ENCODE measurements at regions not wholly inside any gene's neighbourhood (a gene's known extent, or its start where the extent isn't known, plus 50 kb on each side); places are given as distances from the start of the nearest gene placed in this dataset.

- no peak for DNase-seq
Measured at GRCh38 chr3:72698154-72698917, 149.9 kb downstream of the SHQ1 start.

- no peak for DNase-seq
Measured at GRCh38 chr3:72697717-72698116, 150.5 kb downstream of the SHQ1 start.

- DNase-seq = no peak
Measured at GRCh38 chr3:72696815-72697214, 151.4 kb downstream of the SHQ1 start.

DNA sequence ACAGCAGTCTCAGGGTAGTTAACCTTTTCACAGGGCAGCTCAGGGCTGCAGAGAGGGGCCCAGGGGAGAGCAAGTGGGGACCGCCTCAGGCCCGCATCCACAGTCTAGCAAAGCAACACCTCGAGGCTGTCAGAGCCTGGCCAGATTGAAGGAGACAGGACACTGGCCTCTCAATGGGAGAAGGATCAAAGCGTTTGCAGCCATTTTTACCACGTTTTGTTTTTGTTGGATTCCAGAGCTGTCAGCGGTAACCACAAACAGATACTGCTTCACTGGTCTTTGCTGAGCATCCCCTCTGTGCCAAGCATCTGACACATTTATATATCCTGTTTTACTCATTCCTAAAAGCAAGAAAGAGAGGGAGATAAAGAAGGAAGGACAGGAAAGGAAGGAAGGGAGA is 153.8 kb downstream of the SHQ1 start:
- no peak for DNase-seq

DNA sequence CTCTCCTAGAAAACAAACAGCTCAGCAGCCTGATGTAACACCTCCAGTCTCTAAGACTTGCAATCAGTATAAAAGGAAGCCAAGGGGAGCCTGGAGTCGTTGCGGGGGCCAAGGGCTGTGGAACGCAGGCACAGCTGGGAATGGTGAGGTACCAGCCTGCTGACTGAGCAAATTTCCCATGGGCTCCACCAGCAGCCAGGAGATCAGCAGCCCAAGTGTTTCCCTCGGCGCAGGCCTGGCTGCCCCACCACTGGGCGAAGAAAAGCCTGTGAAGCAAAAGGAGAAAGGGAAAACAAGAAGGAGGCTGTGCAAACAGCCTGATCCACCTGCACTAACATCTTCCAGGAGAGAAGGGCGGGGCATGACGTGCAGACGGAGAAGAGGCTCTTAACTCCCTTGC is 155.3 kb downstream of the SHQ1 start:
- no peak for DNase-seq

- DNase-seq = no peak
Measured at GRCh38 chr3:72690629-72691028, 157.6 kb downstream of the SHQ1 start.

- peak; percentile 8 for DNase-seq
Measured at GRCh38 chr3:72682936-72683452, 165.3 kb downstream of the SHQ1 start.

GRCh38 chr3:72681598-72681997 is 166.6 kb downstream of the SHQ1 start:
- no peak for DNase-seq

DNA sequence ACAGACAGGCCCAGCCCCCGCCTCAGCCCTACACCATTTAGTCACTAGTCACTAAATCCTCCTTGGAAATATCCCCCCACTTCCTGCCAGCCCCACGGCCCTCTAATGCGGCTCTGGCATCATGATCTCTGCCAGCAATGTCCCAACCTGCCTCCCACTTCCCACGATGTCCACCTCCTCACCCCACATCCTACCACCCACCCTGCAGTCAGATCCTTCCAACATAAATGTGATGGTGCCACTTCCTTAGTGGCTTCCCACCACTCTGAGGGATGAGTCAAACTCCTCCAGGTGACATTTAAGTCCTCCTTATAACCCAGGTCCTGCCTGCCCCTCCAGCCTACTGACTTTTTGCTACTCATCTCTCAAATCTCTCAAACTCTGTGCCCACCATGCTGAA is 167.5 kb downstream of the SHQ1 start:
- DNase-seq = no peak

DNA sequence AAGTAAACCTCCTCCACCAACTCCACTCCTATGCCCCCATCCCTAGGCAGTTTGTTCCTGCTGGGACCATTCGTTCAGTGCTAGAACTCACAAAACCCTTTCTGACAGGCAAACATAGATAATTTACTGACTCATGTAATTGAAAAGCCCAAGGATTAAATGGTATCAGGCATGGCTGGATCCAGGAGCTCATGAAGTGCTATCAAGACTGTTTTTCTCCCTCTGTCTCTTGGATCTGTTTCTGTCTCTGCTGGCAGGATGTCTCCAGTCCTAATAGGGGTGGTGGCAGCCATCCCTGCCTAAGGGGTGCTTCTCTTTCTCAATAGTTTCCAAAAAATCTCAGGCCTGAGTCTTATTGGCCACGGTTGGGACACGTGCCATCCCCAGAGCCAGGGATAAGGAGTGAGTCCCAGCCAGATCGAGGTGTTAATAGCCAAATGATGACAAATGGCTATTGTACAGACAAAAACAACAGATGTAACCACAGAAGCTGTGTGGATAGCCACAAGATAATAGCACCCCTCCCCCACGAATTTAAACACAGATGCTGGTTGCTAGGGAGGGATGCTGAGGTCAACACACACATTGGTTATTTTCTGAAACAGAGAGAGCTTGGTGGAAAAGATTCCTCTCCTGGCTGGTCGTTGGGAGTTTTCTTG is 168.6 kb downstream of the SHQ1 start:
- DNase-seq = peak; percentile 49

GRCh38 chr3:72678867-72679266 is 169.4 kb downstream of the SHQ1 start:
- no peak for DNase-seq

GRCh38 chr3:72678380-72678779 is 169.9 kb downstream of the SHQ1 start:
- DNase-seq = no peak

DNA sequence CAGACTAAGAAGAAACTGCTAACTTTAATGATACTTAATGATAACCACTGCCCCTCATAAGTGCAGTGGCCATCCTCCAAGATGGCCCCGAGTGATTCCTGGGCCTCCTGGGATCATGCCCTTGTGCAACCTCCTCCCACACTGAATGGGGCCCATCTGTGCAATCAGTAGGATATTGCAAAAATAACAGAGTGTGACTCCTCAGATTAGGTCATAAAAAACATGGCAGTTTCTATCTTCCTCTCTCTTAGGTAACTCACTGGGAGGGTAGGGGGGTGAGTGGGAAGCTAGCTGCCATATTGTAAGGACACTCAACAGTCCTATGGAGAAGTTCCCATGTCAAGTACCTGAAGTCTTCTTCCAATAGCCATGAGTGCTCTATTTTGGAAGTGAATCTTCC is 173.0 kb downstream of the SHQ1 start:
- no peak for DNase-seq

DNA sequence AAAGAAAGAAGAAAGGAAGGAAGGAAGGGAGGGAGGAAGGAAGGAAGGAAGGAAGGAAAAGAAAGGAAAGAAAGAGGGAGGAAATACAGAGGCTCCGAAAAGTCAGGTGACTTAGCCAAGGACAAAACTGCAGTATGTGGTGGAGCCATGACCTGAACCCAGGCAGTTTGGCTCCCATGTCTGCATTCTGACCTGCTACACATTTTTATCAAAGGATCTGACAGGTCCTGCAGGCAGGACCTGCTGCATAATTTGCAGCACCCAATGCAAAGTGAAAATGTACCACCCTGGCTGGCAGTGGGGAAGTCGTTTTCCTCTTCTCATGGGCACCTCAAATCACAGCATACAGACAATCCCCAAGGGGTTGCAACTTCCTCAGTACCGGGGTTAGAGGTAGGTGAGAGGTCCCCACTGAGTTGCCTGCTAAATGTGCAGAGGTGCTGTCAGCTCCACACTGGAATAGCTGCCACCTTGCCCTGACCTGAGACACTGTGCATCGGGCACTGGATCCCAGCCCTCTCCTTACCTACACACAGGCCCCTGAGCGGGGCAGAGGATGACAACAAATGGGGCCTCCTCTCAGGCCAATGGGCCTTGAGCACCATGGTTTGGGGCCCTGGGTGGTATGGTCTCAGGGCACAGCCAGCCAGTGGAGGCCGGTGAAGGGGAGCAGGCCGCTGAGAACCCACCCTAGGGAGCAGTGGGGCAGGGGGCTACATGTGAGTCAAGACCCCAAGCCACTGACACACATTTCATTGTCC is 175.1 kb downstream of the SHQ1 start:
- DNase-seq = no peak

DNA sequence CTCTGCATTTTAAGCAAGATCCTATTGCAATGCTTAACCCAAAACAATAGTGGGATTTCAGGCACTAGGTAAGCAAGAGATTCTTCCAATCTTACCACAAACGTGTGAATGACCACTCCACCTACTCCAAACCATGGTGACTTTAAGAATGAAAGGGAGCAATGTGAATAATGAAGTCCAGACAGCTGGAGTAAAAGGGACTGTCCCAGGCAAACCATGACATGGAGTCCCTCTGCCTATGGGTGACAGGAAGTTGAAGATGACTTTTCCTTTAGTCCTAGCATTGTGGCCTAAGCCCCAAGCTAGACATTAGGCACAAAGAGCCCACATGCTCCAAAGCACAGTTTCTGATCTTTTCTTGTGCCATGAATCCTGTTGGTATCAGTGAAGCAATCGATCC is 179.0 kb downstream of the SHQ1 start:
- no peak for DNase-seq

GRCh38 chr3:72666447-72666755 is 181.8 kb downstream of the SHQ1 start:
- DNase-seq = no peak

GRCh38 chr3:72665701-72666446 is 182.4 kb downstream of the SHQ1 start:
- DNase-seq = no peak

GRCh38 chr3:72665103-72665502 is 183.1 kb downstream of the SHQ1 start:
- DNase-seq = no peak

DNA sequence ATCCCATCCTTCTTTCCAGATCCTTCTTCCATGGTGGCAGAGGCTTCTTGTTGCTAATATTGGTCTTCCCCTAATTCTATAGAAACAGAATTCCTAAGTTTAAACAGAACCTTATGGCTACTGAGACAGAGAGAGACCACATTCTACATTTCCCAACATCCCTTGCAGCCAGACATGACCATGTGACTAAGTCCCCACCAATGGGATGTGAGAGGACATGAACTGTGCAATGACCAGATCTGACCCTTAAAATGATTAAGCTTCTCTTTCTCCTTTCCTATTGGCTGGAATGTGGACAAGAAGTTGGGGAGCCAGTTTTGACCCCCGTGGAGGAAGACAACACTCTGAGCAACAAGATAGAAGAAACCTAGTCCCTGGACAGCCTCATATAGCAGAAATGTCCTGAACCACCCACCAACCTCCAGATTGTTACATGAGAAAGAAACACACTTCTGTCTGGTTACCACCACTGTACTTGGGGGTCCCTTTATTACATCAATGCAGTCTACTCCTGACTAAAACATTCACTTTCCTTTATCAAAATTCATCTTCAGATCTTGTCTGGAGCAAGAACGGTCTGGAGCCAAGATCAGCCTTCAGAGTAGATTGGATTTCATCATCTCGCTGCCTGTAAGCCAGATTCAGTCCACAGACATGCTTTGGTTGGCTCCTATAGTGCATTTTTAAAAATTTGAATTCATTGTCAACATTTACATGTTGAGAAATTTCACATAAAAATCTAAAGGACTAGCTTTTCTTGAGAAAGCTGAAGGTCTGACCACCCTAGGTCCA is 183.9 kb downstream of the SHQ1 start:
- DNase-seq = no peak

GRCh38 chr3:72663429-72663828 is 184.8 kb downstream of the SHQ1 start:
- DNase-seq = peak; percentile 64

GRCh38 chr3:72661115-72661457 is 187.2 kb downstream of the SHQ1 start:
- DNase-seq = peak; percentile 64

Data from SHP77 treated with DMSO at 0.1 percent for 48 hours (cell line).